PC-9 (cell line): ENCODE measurements at regions not wholly inside any gene's neighbourhood (a gene's known extent, or its start where the extent isn't known, plus 50 kb on each side); places are given as distances from the start of the nearest gene placed in this dataset.

Experiments used
- BruUV-seq: library from RNA; stranded (reverse); fragments of 400-500 nt; replicated peaks from 2 replicates; lab custom pipeline; 2021; lab: Mats Ljungman, UMichigan
- CTCF ChIA-PET: fragments of 300-600 bp; sonication (Branson Sonifier 250); formaldehyde crosslinking; loops from one replicate; lab custom pipeline; 2022; ENCODE audit warnings: antibody characterized with exemption; lab: Charles Lee
- POLR2A ChIA-PET: fragments of 300-600 bp; sonication (Branson Sonifier 250); formaldehyde crosslinking; loops from one replicate; lab custom pipeline; 2022; ENCODE audit warnings: antibody characterized with exemption; ENCODE audit not compliant: unreplicated experiment; lab: Charles Lee
- DNase-seq, 2 experiments: peaks; one replicate each; pipeline versions ENCODE4 v3.0.0 to v3.0.0-alpha.2; 2015 to 2022; ENCODE audit warnings: mixed read lengths in 1 of 2
- H2AFZ ChIP-seq: fragments of 200-600 bp; sonication (generic); 2 replicates; pipeline ENCODE4 v1.8.1; 2017; ENCODE audit warnings: antibody characterized with exemption
- H3F3A ChIP-seq: fragments of 200-600 bp; sonication (generic); 2 replicates; pipeline ENCODE4 v1.8.1; 2017; ENCODE audit warnings: antibody characterized with exemption, mild to moderate bottlenecking, low read depth; ENCODE audit not compliant: insufficient read depth
- H3K27ac ChIP-seq: fragments of 200-600 bp; sonication (generic); 2 replicates; pipeline ENCODE4 v1.6.1; 2016; ENCODE audit warnings: mixed run types
- H3K27me3 ChIP-seq: fragments of 200-600 bp; sonication (generic); 2 replicates; pipeline ENCODE4 v1.6.1; 2016; ENCODE audit warnings: low read depth, mixed run types; ENCODE audit not compliant: insufficient read depth
- H3K36me3 ChIP-seq: fragments of 200-600 bp; sonication (generic); 2 replicates; pipeline ENCODE4 v1.6.1; 2016; ENCODE audit warnings: low read depth, mixed run types
- H3K4me1 ChIP-seq: fragments of 200-600 bp; sonication (generic); replicated peaks from 2 replicates; pipeline ENCODE4 v1.6.1; 2016; ENCODE audit warnings: mixed run types; ENCODE audit not compliant: insufficient read depth
- H3K4me2 ChIP-seq: fragments of 200-600 bp; sonication (generic); 2 replicates; pipeline ENCODE4 v1.6.1; 2017; ENCODE audit warnings: mixed run types
- H3K4me3 ChIP-seq: fragments of 200-600 bp; sonication (generic); 2 replicates; pipeline ENCODE4 v1.6.1; 2016; ENCODE audit warnings: mixed run types
- H3K79me2 ChIP-seq: fragments of 200-600 bp; sonication (generic); 2 replicates; pipeline ENCODE4 v1.6.1; 2017; ENCODE audit warnings: low read depth, mixed run types
- H3K9me2 ChIP-seq: fragments of 200-600 bp; sonication (generic); 2 replicates; pipeline ENCODE4 v1.8.1; 2017; ENCODE audit warnings: mild to moderate bottlenecking; ENCODE audit not compliant: insufficient read depth
- H3K9me3 ChIP-seq: fragments of 200-600 bp; sonication (generic); 2 replicates; pipeline ENCODE4 v1.8.1; 2016; ENCODE audit warnings: low read depth; ENCODE audit not compliant: insufficient read depth
- H4K20me1 ChIP-seq: fragments of 200-600 bp; sonication (generic); 2 replicates; pipeline ENCODE4 v1.8.1; 2017; ENCODE audit not compliant: insufficient read depth
- CTCF ChIP-seq: fragments of 200-600 bp; sonication (generic); conservative IDR thresholded peaks from 2 replicates; pipeline ENCODE4 v1.6.1; 2017; ENCODE audit warnings: mixed run types, antibody characterized with exemption, mild to moderate bottlenecking, moderate library complexity
- EZH2 ChIP-seq: fragments of 200-600 bp; sonication (generic); IDR thresholded peaks from 2 replicates; pipeline ENCODE4 v1.8.0; 2017; ENCODE audit warnings: antibody characterized with exemption, low read depth
- intact Hi-C: fragments of 100-400 bp; cut with micrococcal nuclease; formaldehyde crosslinking; loops from one replicate; pipeline ENCODE4 v1.10.0; 2022; ENCODE audit not compliant: unreplicated experiment

- TF ChIP-seq CTCF (no peak), EZH2 (no peak)
- Histone ChIP-seq H3K9me3 (peaks cover 39% of the 10 kb centered on the region), H2AFZ (no peak overlapping the region), H3K9me2 (no peaks in the 10 kb centered on the region), H4K20me1 (no peaks in the 10 kb centered on the region), H3K36me3 (0 out of 2 replicates have a peak, but pooled peaks cover 5% of the 10 kb centered on the region), H3K4me3 (no peak overlapping the region), H3K27ac (no peak overlapping the region), H3K27me3 (no peaks in the 10 kb centered on the region), H3K4me1 (peaks cover 33% of the 10 kb centered on the region), H3K79me2 (no peaks in the 10 kb centered on the region), H3F3A (peaks cover 27% of the 10 kb centered on the region), H3K4me2 (no peak overlapping the region)
- ChIA-PET POLR2A (interaction anchor here (0.7 kb wide), 1 partner anchor 28 kb away, joined by 4 read pairs; no protein-coding TSS in a partner anchor), CTCF (interaction anchor here (0.6 kb wide), 1 partner anchor 1734 kb away, joined by 9 read pairs; no protein-coding TSS in a partner anchor)
- DNase-seq, result no peak
- intact Hi-C loops, result no loop called here
- no TSS peak for BruUV-seq
These were observed 75.8 kb upstream of the TSPAN2 start for GRCh38 chr1:115164940-115165705.

GRCh38 chr1:115164484-115164883 is 75.2 kb upstream of the TSPAN2 start:
- CTCF ChIA-PET, result no interaction called here
- H3K27ac ChIP-seq, result no peak overlapping the region

GRCh38 chr1:115160728-115161127 is 71.4 kb upstream of the TSPAN2 start:
- POLR2A ChIA-PET, result no interaction called here
- no peaks in the 10 kb centered on the region for H3F3A ChIP-seq

More at GRCh38 chr1:115164484-115164883, 75.2 kb upstream of the TSPAN2 start:
- no peak overlapping the region for H3K4me3 ChIP-seq
- H3K36me3 ChIP-seq, result 0 out of 2 replicates have a peak, but pooled peaks cover 5% of the 10 kb centered on the region
- peaks cover 22% of the 10 kb centered on the region for H3F3A ChIP-seq
- no peak overlapping the region for H3K4me2 ChIP-seq
- H3K9me3 ChIP-seq, result peaks cover 39% of the 10 kb centered on the region
- no peak for DNase-seq
- intact Hi-C loops, result no loop called here
- no peaks in the 10 kb centered on the region for H4K20me1 ChIP-seq
- H3K9me2 ChIP-seq, result no peaks in the 10 kb centered on the region
- H3K4me1 ChIP-seq, result peaks cover 26% of the 10 kb centered on the region
- H2AFZ ChIP-seq, result no peak overlapping the region
- POLR2A ChIA-PET, result interaction anchor here (0.7 kb wide), 2 partner anchors 25 to 28 kb away, joined by 4 read pairs; no protein-coding TSS in a partner anchor
- H3K27me3 ChIP-seq, result no peaks in the 10 kb centered on the region
- TF ChIP-seq EZH2 (no peak), CTCF (no peak)
- H3K79me2 ChIP-seq, result no peaks in the 10 kb centered on the region
- BruUV-seq, result no TSS peak

More at GRCh38 chr1:115160728-115161127, 71.4 kb upstream of the TSPAN2 start:
- no peaks in the 10 kb centered on the region for H3K79me2 ChIP-seq
- intact Hi-C loops, result no loop called here
- peaks cover 27% of the 10 kb centered on the region for H3K9me3 ChIP-seq
- H3K36me3 ChIP-seq, result 0 out of 2 replicates have a peak, but pooled peaks cover 5% of the 10 kb centered on the region
- no peak overlapping the region for H2AFZ ChIP-seq
- TF ChIP-seq CTCF (no peak), EZH2 (no peak)
- H3K27me3 ChIP-seq, result no peaks in the 10 kb centered on the region
- BruUV-seq, result no TSS peak
- H3K4me3 ChIP-seq, result no peak overlapping the region
- no peaks in the 10 kb centered on the region for H3K9me2 ChIP-seq
- H3K4me2 ChIP-seq, result no peak overlapping the region
- CTCF ChIA-PET, result no interaction called here
- no peak for DNase-seq
- H3K27ac ChIP-seq, result no peak overlapping the region
- no peaks in the 10 kb centered on the region for H3K4me1 ChIP-seq
- no peaks in the 10 kb centered on the region for H4K20me1 ChIP-seq
